ENCODE measurements at regions not wholly inside any gene's neighbourhood (a gene's known extent, or its start where the extent isn't known, plus 50 kb on each side); places are given as distances from the start of the nearest gene placed in this dataset.

DNA sequence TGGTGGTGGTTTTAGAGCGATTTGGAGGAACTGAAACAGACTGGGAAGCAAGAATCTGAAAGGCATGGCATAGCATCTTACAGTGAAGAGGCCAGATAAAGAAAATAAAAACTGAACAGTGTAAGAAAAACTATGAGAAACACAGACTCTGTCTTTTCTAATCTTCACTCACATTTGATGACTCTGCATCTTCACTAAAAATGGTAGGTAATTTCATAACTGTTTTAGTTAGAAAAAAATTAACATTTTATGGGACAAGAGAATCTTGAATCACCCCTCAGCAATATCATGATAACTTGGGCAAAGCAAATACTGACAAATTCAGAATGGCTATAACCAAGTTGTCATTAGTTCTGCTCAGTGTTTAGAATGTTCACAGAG, 812.6 kb downstream of the MCTP2 start:
- TF ChIP-seq EZH2 (IDR thresholded peaks at IDR 0.05; ENCODE audit: insufficient read depth, poor library complexity, severe bottlenecking) (no peak), EZH2phosphoT487 (IDR thresholded peaks at IDR 0.05; ENCODE audit: insufficient read depth, low read depth) (no peak)

Data from GM23248 (cell line).